HG02981 (cell line): ENCODE measurements at regions not wholly inside any gene's neighbourhood (a gene's known extent, or its start where the extent isn't known, plus 50 kb on each side); places are given as distances from the start of the nearest gene placed in this dataset.

ENCODE experiments used
- ATAC-seq: cut with Tn5 transposase; IDR thresholded peaks from one replicate; pipeline ENCODE4 v1.9.1; 2021; ENCODE audit warnings: mild to moderate bottlenecking, moderate library complexity; ENCODE audit not compliant: unreplicated experiment

GRCh38 chr11:13907678-13908077 lies 54.8 kb upstream of the SPON1 start:
- no peak for ATAC-seq

GRCh38 chr11:13908535-13908934 lies 54.0 kb upstream of the SPON1 start:
- ATAC-seq, result no peak
